Right cardiac atrium (tissue), 5 donors: ENCODE measurements at regions not wholly inside any gene's neighbourhood (a gene's known extent, or its start where the extent isn't known, plus 50 kb on each side); places are given as distances from the start of the nearest gene placed in this dataset.
A peak's percentile ranks its signal among the peaks of the same experiment; 100 is the strongest.
"Not testable (repeated sequence)": the region's sequence is repeated elsewhere in the genome, so short reads cannot be mapped to it uniquely, and the experiment has no call there.

ENCODE experiments used
- ATAC-seq, 2 donors: fragments of 200-7000 bp; cut with Tn5 transposase; one replicate each; pipeline versions ENCODE4 v1.8.0 to v1.9.1; 2020; ENCODE audit warnings: moderate library complexity in 2 of 2, mild to moderate bottlenecking in 1 of 2
- DNase-seq, 3 donors: peaks; one replicate each; pipeline ENCODE4 v3.0.0-alpha.2; 2020
- H3K27ac ChIP-seq: one replicate; pipeline ENCODE4 v1.5.1; 2013; ENCODE audit warnings: mild to moderate bottlenecking, low read length, control low read depth, moderate library complexity
- H3K27me3 ChIP-seq: one replicate; pipeline ENCODE4 v1.6.1; 2013; ENCODE audit not compliant: control insufficient read depth, insufficient read depth
- H3K4me1 ChIP-seq: one replicate; pipeline ENCODE4 v1.6.1; 2013; ENCODE audit warnings: low read length; ENCODE audit not compliant: control insufficient read depth, insufficient read depth
- H3K4me3 ChIP-seq: one replicate; pipeline ENCODE4 v1.5.1; 2013; ENCODE audit warnings: low read length, control low read depth
- H3K9me3 ChIP-seq: one replicate; pipeline ENCODE4 v1.6.1; 2013; ENCODE audit warnings: low read length; ENCODE audit not compliant: control insufficient read depth
- WGBS: extraction: QIAGEN DNeasy Blood & Tissue Kit; methylation state at CpG from one replicate; pipeline ENCODE4 v1.1.7; 2013; 5-methylcytosine and 5-hydroxymethylcytosine counted together
- intact Hi-C, 4 donors: fragments of 100-400 bp; cut with DNase I; formaldehyde crosslinking; loops; one replicate each; pipeline versions ENCODE4 v1.11.0 to v1.14.0; 2022 to 2023
- donor health status: healthy with polysubstance abuse.
- donor health status: DM: no; HTN: yes; CAD: no.
- donor health status: DM: no; HTN: no; CAD: no.
- donor health status: DM: no; HTN: yes; CAD: no; lungs with severe emphysema.
- donor health status: DM: yes; HTN: yes; CAD: no.

GRCh38 chr2:198587240-198587639, 782.8 kb downstream of the PLCL1 start:
- no peaks in the 10 kb centered on the region for H3K4me1 ChIP-seq
- no peak overlapping the region for H3K27ac ChIP-seq
- WGBS: 82% methylated on average over 7 of the region's 7 CpGs
- ATAC-seq: no peak
- no peak overlapping the region for H3K4me3 ChIP-seq
- DNase-seq: peak in 1 of 3 donors; percentile 9
- intact Hi-C loops: no loop called here
- no peaks in the 10 kb centered on the region for H3K9me3 ChIP-seq
- H3K27me3 ChIP-seq: no peaks in the 10 kb centered on the region

GRCh38 chr2:198571393-198571792, 767.0 kb downstream of the PLCL1 start:
- intact Hi-C loops: no loop called here
- 12% methylated on average over 4 of the region's 4 CpGs for WGBS
- no peak for ATAC-seq

DNA sequence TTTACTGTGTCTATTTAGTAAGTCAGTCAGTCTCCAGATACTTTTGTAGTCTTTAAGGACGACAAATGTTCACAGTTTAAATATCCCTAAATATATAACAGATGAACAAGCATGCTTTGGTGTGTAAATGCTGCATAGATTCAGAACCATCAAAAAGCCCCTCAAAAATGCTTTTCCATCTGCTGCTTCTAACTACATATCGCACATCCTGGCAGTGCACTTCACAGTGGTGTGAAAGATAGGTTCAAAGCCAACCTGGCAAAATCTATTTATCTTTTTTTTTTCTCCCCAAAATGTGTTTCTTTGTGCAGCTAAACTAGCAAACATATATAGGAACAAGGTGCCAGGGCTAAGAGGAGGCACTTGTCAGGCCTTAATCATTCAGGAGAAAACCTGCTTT, 753.8 kb downstream of the PLCL1 start:
- Histone ChIP-seq H3K27me3 (no peaks in the 10 kb centered on the region), H3K4me1 (no peaks in the 10 kb centered on the region), H3K27ac (no peak overlapping the region), H3K4me3 (no peak overlapping the region), H3K9me3 (no peaks in the 10 kb centered on the region)
- DNase-seq: no peak
- ATAC-seq: no peak
- intact Hi-C loops: no loop called here
- 82% methylated on average over 2 of the region's 2 CpGs for WGBS

More at GRCh38 chr2:198571393-198571792, 767.0 kb downstream of the PLCL1 start:
- DNase-seq: no peak
- no peaks in the 10 kb centered on the region for H3K27me3 ChIP-seq
- H3K9me3 ChIP-seq: no peaks in the 10 kb centered on the region
- no peak overlapping the region for H3K27ac ChIP-seq
- H3K4me1 ChIP-seq: no peaks in the 10 kb centered on the region
- H3K4me3 ChIP-seq: no peak overlapping the region

DNA sequence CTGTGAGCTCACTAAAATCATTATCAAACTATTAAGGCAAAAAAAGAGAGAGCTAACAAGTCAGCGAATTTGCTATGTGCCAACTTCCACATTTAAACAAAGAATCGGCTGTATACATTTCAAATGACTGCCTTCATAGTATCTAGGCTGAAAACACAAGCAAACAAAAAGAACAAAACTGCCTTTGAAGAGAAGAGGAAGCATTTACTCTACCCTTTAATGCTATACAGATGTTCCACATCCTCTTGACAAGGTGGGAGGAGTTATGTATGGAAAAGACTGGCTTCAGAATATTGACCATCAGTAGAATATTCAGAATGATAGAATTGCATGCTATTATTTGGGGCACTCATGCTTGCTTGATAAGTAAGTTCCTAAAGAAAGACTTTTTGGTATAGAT, 741.7 kb downstream of the PLCL1 start:
- no peak overlapping the region for H3K4me3 ChIP-seq
- ATAC-seq (no peak), DNase-seq (no peak)
- no peak overlapping the region for H3K27ac ChIP-seq
- no peaks in the 10 kb centered on the region for H3K9me3 ChIP-seq
- intact Hi-C loops: no loop called here
- no peaks in the 10 kb centered on the region for H3K27me3 ChIP-seq
- 24% methylated on average over 2 of the region's 2 CpGs for WGBS
- H3K4me1 ChIP-seq: no peaks in the 10 kb centered on the region

GRCh38 chr2:198545411-198545810, 741.0 kb downstream of the PLCL1 start:
- Histone ChIP-seq H3K4me3 (no peak overlapping the region), H3K4me1 (no peaks in the 10 kb centered on the region), H3K9me3 (no peaks in the 10 kb centered on the region), H3K27me3 (no peaks in the 10 kb centered on the region), H3K27ac (no peak overlapping the region)
- ATAC-seq (no peak), DNase-seq (no peak)
- intact Hi-C loops: no loop called here
- 63% methylated on average over 3 of the region's 3 CpGs for WGBS

DNA sequence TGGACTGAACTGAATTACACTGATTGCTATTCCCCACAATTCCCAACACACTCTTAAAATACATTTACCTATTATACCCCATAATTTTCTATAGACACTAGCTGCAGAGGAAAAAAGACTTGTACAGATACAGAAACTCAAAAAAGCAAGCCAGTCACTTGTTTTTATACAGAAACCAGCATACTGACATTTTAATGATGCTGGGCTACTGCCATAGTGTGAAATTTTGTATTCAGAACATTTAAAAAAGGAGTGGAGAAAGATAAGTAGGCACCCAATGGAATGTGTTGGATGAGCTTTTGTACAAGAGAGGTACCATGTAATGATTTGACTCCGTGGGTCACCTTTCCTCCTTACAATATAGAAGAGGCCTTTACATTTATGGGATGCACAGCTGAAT, 740.1 kb downstream of the PLCL1 start:
- intact Hi-C loops: no loop called here
- no peak for ATAC-seq
- Histone ChIP-seq H3K27me3 (no peaks in the 10 kb centered on the region), H3K27ac (no peak overlapping the region), H3K4me3 (no peak overlapping the region), H3K9me3 (no peaks in the 10 kb centered on the region), H3K4me1 (no peaks in the 10 kb centered on the region)
- WGBS: 77% methylated on average over 1 of the region's 1 CpG
- no peak for DNase-seq

GRCh38 chr2:198534756-198535155, 730.4 kb downstream of the PLCL1 start:
- intact Hi-C loops: no loop called here
- WGBS: 73% methylated on average over 3 of the region's 3 CpGs
- DNase-seq (no peak), ATAC-seq (no peak)
- H3K27me3 ChIP-seq: no peaks in the 10 kb centered on the region
- H3K4me3 ChIP-seq: no peak overlapping the region
- H3K4me1 ChIP-seq: no peaks in the 10 kb centered on the region
- no peak overlapping the region for H3K27ac ChIP-seq
- no peaks in the 10 kb centered on the region for H3K9me3 ChIP-seq

DNA sequence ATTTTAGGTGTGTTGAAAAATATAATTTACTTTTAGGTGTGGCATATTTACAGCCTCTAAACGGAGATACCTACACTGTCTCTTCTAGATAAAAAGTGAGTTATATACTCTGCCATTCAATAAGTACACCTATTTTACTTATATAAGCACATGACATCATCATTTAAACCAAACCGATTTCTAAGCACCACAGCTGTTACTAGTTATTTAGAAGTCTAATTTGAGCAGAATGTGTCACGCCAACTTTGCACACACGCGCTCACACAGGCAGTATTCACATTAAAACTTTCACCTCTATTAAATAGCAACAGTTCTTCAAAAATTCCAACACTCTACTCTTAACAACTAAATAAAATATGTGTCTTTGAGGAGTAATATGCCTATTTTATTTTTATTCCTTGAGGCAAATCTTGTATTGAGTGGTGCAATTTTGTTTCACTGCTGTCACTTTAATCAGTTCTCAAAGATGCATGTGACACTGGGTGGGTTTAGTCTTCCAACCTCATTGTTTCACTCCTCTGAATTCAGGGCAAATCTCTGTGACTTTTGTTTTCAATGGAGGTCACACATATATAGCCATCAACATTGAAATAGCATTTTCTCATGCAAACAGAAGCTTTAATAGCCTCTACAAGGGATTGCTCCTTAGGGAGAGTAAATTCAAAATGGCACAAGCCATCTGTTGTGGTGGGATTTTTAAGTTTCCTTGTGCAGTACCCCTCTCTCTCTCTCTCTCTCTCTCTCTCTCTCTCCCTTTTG, 721.0 kb downstream of the PLCL1 start:
- Histone ChIP-seq H3K9me3 (no peaks in the 10 kb centered on the region), H3K27ac (no peak overlapping the region), H3K4me1 (no peaks in the 10 kb centered on the region), H3K4me3 (no peak overlapping the region), H3K27me3 (no peaks in the 10 kb centered on the region)
- DNase-seq (no peak), ATAC-seq (no peak)
- intact Hi-C loops: no loop called here
- 83% methylated on average over 5 of the region's 5 CpGs for WGBS

- intact Hi-C loops: no loop called here
- Histone ChIP-seq H3K27me3 (no peaks in the 10 kb centered on the region), H3K4me3 (no peak overlapping the region), H3K4me1 (no peaks in the 10 kb centered on the region), H3K27ac (no peak overlapping the region), H3K9me3 (no peaks in the 10 kb centered on the region)
- ATAC-seq: no peak
- WGBS: 44% methylated on average over 2 of the region's 2 CpGs
- no peak for DNase-seq
Measured at GRCh38 chr2:198523710-198524109, 719.3 kb downstream of the PLCL1 start.

- no peaks in the 10 kb centered on the region for H3K9me3 ChIP-seq
- 93% methylated on average over 2 of the region's 2 CpGs for WGBS
- intact Hi-C loops: no loop called here
- no peak for ATAC-seq
- no peaks in the 10 kb centered on the region for H3K4me1 ChIP-seq
- H3K27ac ChIP-seq: no peak overlapping the region
- no peaks in the 10 kb centered on the region for H3K27me3 ChIP-seq
- DNase-seq: no peak
- no peak overlapping the region for H3K4me3 ChIP-seq
Measured at GRCh38 chr2:198518935-198519334, 714.5 kb downstream of the PLCL1 start.

GRCh38 chr2:198517976-198518375, 713.6 kb downstream of the PLCL1 start:
- H3K27me3 ChIP-seq: no peaks in the 10 kb centered on the region
- ATAC-seq (no peak), DNase-seq (no peak)
- H3K27ac ChIP-seq: no peak overlapping the region
- H3K9me3 ChIP-seq: no peaks in the 10 kb centered on the region
- no peak overlapping the region for H3K4me3 ChIP-seq
- WGBS: 49% methylated on average over 2 of the region's 2 CpGs
- no peaks in the 10 kb centered on the region for H3K4me1 ChIP-seq
- intact Hi-C loops: no loop called here

- ATAC-seq, H3K4me1 ChIP-seq, H3K4me3 ChIP-seq, H3K27ac ChIP-seq, H3K9me3 ChIP-seq, DNase-seq, H3K27me3 ChIP-seq, intact Hi-C loops: not testable (repeated sequence)
- 91% methylated on average over 1 of the region's 1 CpG for WGBS
Measured at GRCh38 chr2:198508610-198509009, 704.2 kb downstream of the PLCL1 start.
